ENCODE measurements at regions not wholly inside any gene's neighbourhood (a gene's known extent, or its start where the extent isn't known, plus 50 kb on each side); places are given as distances from the start of the nearest gene placed in this dataset.
"Not testable (repeated sequence)": the region's sequence is repeated elsewhere in the genome, so short reads cannot be mapped to it uniquely, and the experiment has no call there.

- DNase-seq (ENCODE audit: low read depth), result no peak
- no peak overlapping the region for H3K4me3 ChIP-seq (ENCODE audit: low read length)
- no peak for TF ChIP-seq CTCF (IDR thresholded peaks at IDR 0.05; ENCODE audit: insufficient read depth, low read depth, low read length, missing control alignments)
These were observed 76.1 kb upstream of the PNPLA4 start for GRCh38 chrX:8003147-8003883.

DNA sequence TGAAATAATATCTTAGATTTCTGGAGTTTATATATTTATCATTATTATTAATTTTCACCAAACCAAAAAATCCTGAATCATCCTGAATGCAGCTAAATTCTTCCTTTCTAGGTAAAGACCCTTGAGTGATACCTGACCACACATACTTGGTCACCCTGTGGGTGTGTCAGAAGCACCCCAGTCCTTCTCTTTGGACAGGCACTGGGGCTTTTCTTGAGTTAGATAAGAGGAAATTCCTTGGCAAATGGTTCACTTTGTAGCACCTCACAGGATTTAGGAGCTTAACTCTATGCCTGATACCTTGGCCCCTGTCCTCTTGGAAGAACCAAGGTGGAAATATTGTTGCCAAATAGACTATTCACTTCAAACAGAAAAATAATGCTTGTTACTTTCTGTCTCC lies 69.6 kb upstream of the PNPLA4 start:
- no peak for TF ChIP-seq CTCF (IDR thresholded peaks at IDR 0.05; ENCODE audit: insufficient read depth, low read depth, low read length, missing control alignments)
- H3K4me3 ChIP-seq (ENCODE audit: low read length), result no peak overlapping the region
- no peak for DNase-seq (ENCODE audit: low read depth)

GRCh38 chrX:7996414-7996813 lies 69.2 kb upstream of the PNPLA4 start:
- peak; percentile 53 for TF ChIP-seq CTCF (IDR thresholded peaks at IDR 0.05; ENCODE audit: insufficient read depth, low read depth, low read length, missing control alignments)
- DNase-seq (ENCODE audit: low read depth), result peak; percentile 49
- no peak overlapping the region for H3K4me3 ChIP-seq (ENCODE audit: low read length)

DNA sequence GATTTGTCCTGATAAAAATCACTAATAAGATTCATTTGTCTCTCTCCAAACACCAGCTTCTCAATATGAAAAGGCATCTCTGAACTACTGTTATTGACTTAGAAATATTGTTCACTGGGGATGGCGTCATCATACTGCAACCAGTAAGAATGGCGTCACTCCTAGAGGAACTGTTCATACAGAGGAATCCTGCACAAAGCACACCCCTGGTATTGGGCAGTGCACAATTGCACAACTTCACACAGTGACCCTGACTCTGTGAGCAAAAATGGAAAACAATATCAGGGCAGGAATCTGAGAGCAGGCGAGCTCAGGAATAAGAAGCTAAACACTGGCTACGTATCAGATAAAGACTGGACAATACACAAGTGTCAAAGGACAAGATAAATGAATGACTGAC lies 66.7 kb upstream of the PNPLA4 start:
- TF ChIP-seq CTCF (IDR thresholded peaks at IDR 0.05; ENCODE audit: insufficient read depth, low read depth, low read length, missing control alignments), result no peak
- H3K4me3 ChIP-seq (ENCODE audit: low read length), result no peak overlapping the region
- DNase-seq (ENCODE audit: low read depth), result peak; percentile 7

DNA sequence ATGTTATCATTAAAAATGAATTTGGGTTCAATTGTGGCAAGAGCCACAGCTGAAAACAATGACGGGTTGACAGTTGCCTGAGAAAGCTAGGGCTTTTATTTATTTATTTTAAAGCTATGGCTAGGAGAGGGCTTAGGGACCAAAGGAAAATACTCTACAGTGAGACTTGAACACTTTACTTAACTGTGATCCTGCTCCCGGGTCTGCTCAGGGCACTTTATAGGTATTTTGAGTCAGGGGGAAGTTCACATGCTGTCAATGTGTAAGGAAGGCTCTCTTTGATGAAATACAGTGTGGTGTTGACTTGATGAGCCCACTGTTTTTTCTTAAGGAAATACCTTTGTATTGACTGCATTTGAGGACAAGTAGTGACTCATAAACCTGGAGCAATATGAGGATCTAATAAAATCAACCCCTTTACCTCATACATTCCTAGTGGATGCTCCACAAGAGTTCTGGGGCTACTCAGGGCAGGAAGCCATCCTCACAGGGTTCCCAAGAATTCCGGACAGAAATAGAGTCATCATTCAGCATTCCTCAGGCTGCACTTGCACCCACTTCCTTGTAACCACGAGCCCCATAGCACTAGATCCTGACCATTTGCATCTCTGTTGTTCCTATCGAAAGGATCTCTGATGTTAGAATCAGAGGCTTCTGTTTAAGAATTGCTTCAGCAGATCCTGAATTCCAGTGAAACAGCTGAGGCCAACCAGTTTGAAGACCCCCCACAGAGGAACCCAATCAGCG lies 61.0 kb upstream of the PNPLA4 start:
- DNase-seq (ENCODE audit: low read depth), result peak; percentile 46
- H3K4me3 ChIP-seq (ENCODE audit: low read length), result not testable (repeated sequence)

DNA sequence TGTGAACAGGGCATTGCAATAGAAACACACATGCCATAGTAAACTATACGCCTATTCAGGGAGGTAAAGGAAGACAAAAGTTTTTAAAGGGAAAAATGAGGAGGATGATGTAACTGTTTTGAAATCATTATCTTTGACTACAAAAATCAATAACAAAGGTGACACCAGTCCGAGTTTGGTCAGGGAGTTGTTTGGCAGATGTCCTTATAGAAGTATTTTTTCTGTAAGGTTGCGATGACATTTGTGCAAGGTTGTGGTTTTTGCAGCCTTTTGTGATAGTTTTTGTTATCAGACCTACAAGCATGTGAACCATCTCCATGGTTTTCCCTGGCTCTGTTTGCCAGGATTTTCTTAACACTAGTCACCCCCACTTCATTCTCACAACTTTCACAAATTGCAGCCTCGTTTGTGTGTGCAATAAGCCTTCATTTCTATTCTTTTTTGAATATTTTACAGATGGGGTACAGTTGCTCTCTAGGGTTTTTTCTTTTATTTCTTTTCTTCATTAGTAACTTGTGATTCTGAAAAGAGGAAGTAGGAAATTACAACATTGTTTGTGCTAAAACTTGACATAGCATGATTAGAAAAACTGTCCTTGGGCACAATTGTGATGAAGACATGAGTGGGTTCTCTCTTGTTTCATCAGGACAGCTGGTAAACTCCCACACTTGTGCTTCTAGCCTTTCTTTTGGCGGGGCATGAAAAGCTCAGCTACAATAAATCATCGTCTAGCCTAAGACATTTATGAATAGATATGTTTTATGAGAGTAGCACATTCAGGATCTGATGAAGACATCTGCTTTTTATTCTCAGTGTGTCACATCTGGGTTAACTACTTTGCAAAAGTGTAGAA lies 60.2 kb upstream of the PNPLA4 start:
- no peak overlapping the region for H3K4me3 ChIP-seq (ENCODE audit: low read length)
- no peak for TF ChIP-seq CTCF (IDR thresholded peaks at IDR 0.05; ENCODE audit: insufficient read depth, low read depth, low read length, missing control alignments)
- DNase-seq (ENCODE audit: low read depth), result peak; percentile 49

DNA sequence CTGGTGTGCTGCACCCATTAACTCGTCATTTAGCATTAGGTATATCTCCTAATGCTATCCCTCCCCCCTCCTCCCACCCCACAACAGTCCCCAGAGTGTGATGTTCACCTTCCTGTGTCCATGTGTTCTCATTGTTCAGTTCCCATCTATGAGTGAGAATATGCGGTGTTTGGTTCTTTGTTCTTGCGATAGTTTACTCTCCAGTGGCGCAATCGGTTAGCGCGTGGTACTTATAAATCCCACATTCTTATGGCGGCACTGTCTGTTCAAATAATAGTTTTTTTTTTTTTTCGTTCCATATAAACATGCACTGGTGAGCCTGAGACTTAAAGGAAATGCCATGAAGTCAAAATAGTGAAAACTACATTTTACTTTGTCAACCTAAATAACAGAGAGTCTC lies 59.5 kb upstream of the PNPLA4 start:
- H3K4me3 ChIP-seq (ENCODE audit: low read length); DNase-seq (ENCODE audit: low read depth): not testable (repeated sequence)
